ENCODE measurements at regions not wholly inside any gene's neighbourhood (a gene's known extent, or its start where the extent isn't known, plus 50 kb on each side); places are given as distances from the start of the nearest gene placed in this dataset.

DNA sequence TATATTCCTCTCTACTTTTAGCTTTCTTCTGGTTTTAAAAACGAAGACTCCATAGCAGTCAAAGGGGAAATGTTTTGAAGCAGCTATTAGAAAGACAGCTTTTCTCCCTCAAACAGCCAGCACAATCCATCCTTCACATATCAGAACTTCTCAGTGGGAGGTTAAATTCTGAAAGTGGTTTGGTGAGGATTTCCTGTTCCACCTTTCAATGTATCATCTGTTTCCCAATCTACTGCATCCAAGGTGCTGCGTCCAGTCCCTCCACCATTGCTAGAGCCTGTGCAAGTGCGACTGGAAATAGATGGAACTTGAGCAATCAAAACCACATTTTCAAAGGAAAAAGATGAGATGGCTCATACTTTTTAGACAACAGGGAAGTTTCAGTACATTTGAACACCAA, 508.3 kb upstream of the ARID1B start:
- Histone ChIP-seq H3K9me3 (ENCODE audit: low read depth) (no peaks in the 10 kb centered on the region), H3K36me3 (no peaks in the 10 kb centered on the region), H3K4me3 (no peak overlapping the region), H3K27me3 (no peaks in the 10 kb centered on the region), H3K27ac (no peak overlapping the region), H3K4me1 (ENCODE audit: low read depth) (no peaks in the 10 kb centered on the region)
- no peak for DNase-seq (ENCODE audit: low read depth in 1 of 2, low spot score in 1 of 2)
- TF ChIP-seq, protein P1, sequence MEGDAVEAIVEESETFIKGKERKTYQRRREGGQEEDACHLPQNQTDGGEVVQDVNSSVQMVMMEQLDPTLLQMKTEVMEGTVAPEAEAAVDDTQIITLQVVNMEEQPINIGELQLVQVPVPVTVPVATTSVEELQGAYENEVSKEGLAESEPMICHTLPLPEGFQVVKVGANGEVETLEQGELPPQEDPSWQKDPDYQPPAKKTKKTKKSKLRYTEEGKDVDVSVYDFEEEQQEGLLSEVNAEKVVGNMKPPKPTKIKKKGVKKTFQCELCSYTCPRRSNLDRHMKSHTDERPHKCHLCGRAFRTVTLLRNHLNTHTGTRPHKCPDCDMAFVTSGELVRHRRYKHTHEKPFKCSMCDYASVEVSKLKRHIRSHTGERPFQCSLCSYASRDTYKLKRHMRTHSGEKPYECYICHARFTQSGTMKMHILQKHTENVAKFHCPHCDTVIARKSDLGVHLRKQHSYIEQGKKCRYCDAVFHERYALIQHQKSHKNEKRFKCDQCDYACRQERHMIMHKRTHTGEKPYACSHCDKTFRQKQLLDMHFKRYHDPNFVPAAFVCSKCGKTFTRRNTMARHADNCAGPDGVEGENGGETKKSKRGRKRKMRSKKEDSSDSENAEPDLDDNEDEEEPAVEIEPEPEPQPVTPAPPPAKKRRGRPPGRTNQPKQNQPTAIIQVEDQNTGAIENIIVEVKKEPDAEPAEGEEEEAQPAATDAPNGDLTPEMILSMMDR (IDR thresholded peaks at IDR 0.05; ENCODE audit: low read depth, low read length), result no peak

DNA sequence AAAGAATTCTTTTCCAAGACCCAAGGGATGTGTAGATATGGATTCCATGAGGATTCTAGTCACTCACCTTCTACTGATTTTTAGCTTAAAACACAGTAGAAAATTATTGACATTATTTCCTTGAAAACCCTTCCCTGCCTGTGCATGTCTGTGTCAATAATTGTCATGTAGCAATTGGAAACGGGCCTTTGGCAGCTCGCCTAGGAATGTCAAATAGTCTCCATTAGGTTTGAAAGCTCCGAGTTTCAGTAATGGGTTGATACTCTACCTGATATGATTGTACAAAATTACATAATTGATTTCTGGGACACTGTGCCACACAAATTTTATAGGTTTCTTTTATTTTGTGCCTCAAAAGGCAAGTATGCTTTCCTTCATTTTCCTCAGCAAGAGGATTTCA, 515.2 kb upstream of the ARID1B start:
- Histone ChIP-seq H3K27ac (no peak overlapping the region), H3K36me3 (no peaks in the 10 kb centered on the region), H3K27me3 (no peaks in the 10 kb centered on the region), H3K4me1 (ENCODE audit: low read depth) (no peaks in the 10 kb centered on the region), H3K4me3 (no peak overlapping the region), H3K9me3 (ENCODE audit: low read depth) (no peaks in the 10 kb centered on the region)
- TF ChIP-seq, protein P1 (IDR thresholded peaks at IDR 0.05; ENCODE audit: low read depth, low read length), result no peak
- DNase-seq (ENCODE audit: low read depth in 1 of 2, low spot score in 1 of 2), result no peak

DNA sequence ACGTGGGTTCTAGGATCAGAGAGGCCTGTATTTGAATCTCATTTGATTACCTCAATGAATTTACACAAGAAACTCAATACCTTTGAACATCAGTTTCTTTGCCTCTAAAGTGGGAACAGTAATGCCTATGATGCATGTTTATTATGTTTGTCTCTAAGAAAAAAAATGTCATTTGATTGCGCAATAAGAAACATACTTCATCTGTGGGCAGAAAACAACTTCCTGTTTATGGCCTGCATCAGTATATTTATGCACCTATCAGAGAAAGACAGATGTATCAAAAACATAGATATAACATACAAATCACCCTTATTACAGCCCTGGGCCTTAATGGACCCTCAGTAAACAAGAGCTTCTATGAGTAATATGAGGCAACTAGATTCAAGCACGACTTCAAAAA, 516.4 kb upstream of the ARID1B start:
- TF ChIP-seq, protein P1 (IDR thresholded peaks at IDR 0.05; ENCODE audit: low read depth, low read length), result no peak
- DNase-seq (ENCODE audit: low read depth in 1 of 2, low spot score in 1 of 2), result no peak

DNA sequence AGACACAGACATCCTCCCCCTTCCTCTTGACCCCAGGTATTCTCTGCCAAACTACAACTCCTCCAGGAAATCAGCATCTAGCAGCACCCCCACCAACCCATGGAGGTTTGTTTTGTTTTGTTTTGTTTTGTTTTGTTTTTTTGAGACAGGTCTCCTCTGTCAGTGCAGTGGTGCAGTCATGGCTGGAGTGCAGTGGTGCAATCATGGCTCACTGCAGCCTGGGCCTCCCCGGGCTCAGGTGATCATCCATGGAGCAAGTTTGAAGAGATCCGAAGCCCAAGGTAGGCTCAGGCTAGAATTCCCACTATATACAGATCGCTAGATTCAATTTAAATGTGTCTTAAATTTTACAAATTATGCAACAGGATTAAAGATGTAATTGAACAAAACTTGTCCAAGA, 518.2 kb upstream of the ARID1B start:
- H3K36me3 ChIP-seq, result no peaks in the 10 kb centered on the region
- no peak overlapping the region for H3K4me3 ChIP-seq
- no peak for DNase-seq (ENCODE audit: low read depth in 1 of 2, low spot score in 1 of 2)
- H3K9me3 ChIP-seq (ENCODE audit: low read depth), result no peaks in the 10 kb centered on the region
- H3K27me3 ChIP-seq, result no peaks in the 10 kb centered on the region
- H3K4me1 ChIP-seq (ENCODE audit: low read depth), result no peaks in the 10 kb centered on the region
- TF ChIP-seq, protein P1 (IDR thresholded peaks at IDR 0.05; ENCODE audit: low read depth, low read length), result no peak
- no peak overlapping the region for H3K27ac ChIP-seq

More for the DNA sequence above, 516.4 kb upstream of the ARID1B start:
- Histone ChIP-seq H3K4me1 (ENCODE audit: low read depth) (no peaks in the 10 kb centered on the region), H3K4me3 (no peak overlapping the region), H3K27me3 (no peaks in the 10 kb centered on the region), H3K27ac (no peak overlapping the region), H3K9me3 (ENCODE audit: low read depth) (no peaks in the 10 kb centered on the region), H3K36me3 (no peaks in the 10 kb centered on the region)

DNA sequence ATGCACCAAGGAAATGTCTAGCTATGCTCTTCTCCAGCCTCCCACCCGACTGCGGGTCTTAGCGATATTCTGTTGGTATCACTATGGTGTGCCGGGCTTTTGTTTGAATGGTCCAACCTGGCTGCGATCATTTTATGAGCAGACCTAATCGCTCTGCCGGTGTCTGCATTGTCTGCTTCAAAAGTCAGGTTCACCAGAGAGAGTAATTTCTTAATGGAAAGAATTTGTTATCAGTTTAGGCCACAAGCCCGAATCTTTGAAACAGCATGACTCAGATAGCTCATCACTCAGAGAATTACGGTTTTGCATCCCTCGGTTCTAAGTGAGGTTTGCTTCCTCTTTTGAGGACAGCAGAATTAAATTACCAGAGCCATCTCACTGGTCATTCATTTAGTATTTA, 521.0 kb upstream of the ARID1B start:
- no peaks in the 10 kb centered on the region for H3K36me3 ChIP-seq
- TF ChIP-seq, protein P1 (IDR thresholded peaks at IDR 0.05; ENCODE audit: low read depth, low read length), result no peak

DNA sequence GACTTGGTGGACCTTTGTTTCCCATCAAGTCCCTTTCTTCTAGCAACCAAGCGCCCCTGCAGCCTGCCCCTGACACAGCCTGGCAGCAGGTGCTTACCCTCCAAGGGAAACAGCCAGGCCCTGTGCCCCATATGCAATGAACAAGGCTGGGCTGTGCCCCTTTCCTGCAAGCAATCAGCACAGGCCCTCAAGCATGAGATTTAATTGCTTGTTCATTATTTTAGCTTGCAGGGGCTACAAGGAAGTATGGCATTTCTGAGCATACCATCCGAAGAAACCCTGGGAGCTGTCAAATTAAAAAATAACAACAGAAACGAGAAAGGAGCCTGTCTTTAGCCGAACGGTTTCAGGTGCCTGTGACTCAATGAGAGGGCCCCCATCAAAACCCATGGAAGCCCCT, 522.9 kb upstream of the ARID1B start:
- H3K27ac ChIP-seq, result no peak overlapping the region
- TF ChIP-seq, protein P1 (IDR thresholded peaks at IDR 0.05; ENCODE audit: low read depth, low read length), result no peak
- H3K9me3 ChIP-seq (ENCODE audit: low read depth), result no peaks in the 10 kb centered on the region
- H3K4me1 ChIP-seq (ENCODE audit: low read depth), result no peaks in the 10 kb centered on the region
- no peaks in the 10 kb centered on the region for H3K27me3 ChIP-seq
- H3K4me3 ChIP-seq, result no peak overlapping the region
- no peak for DNase-seq (ENCODE audit: low read depth in 1 of 2, low spot score in 1 of 2)
- H3K36me3 ChIP-seq, result no peaks in the 10 kb centered on the region

More for the DNA sequence above, 521.0 kb upstream of the ARID1B start:
- DNase-seq (ENCODE audit: low read depth in 1 of 2, low spot score in 1 of 2), result no peak
- H3K9me3 ChIP-seq (ENCODE audit: low read depth), result no peaks in the 10 kb centered on the region
- no peaks in the 10 kb centered on the region for H3K27me3 ChIP-seq
- H3K27ac ChIP-seq, result no peak overlapping the region
- no peaks in the 10 kb centered on the region for H3K4me1 ChIP-seq (ENCODE audit: low read depth)
- H3K4me3 ChIP-seq, result no peak overlapping the region
